Adrenal gland (tissue), 9 donors: ENCODE measurements at regions not wholly inside any gene's neighbourhood (a gene's known extent, or its start where the extent isn't known, plus 50 kb on each side); places are given as distances from the start of the nearest gene placed in this dataset.
"Not testable (repeated sequence)": the region's sequence is repeated elsewhere in the genome, so short reads cannot be mapped to it uniquely, and the experiment has no call there.

Source experiments
- DNase-seq, 7 donors: peaks; one replicate each; pipeline ENCODE4 v3.0.0-alpha.2; 2019 to 2020
- H3K27ac ChIP-seq, 5 donors: fragments of 200-600 bp; sonication (generic) in 4 of 5; 1 replicate in 3 of 5; 2 replicates in 2 of 5; pipeline versions ENCODE4 v1.5.1 to v1.8.0; 2016 to 2020; ENCODE audit warnings: mild to moderate bottlenecking in 1 of 5
- H3K27me3 ChIP-seq: fragments of 200-600 bp; 2 replicates; pipeline ENCODE4 v1.8.0; 2021
- H3K36me3 ChIP-seq, 2 donors: fragments of 200-600 bp; replicated peaks in 1 of 2; 1 replicate in 1 of 2; 2 replicates in 1 of 2; pipeline versions ENCODE4 v1.5.1 to v1.8.0; 2018 to 2022
- H3K4me1 ChIP-seq, 2 donors: fragments of 200-600 bp; replicated peaks in 1 of 2; 1 replicate in 1 of 2; 2 replicates in 1 of 2; pipeline versions ENCODE4 v1.5.1 to v1.8.0; 2018 to 2021
- H3K4me3 ChIP-seq, 4 donors: fragments of 200-600 bp; sonication (generic) in 3 of 4; one replicate each; pipeline ENCODE4 v1.5.1; 2016 to 2018
- H3K9me3 ChIP-seq, 3 donors: fragments of 200-600 bp; sonication (generic) in 1 of 3; replicated peaks in 1 of 3; 1 replicate in 2 of 3; 2 replicates in 1 of 3; pipeline versions ENCODE4 v1.5.1 to v1.8.0; 2016 to 2021
- POLR2A ChIP-seq, 2 donors: fragments of 450-650 bp; IDR thresholded peaks; one replicate each; pipeline ENCODE4 v1.6.1; 2017; ENCODE audit warnings: antibody characterized with exemption in 2 of 2, mild to moderate bottlenecking in 2 of 2, moderate library complexity in 1 of 2
- WGBS, 4 donors: extraction: QIAGEN DNeasy Blood & Tissue Kit in 2 of 4; methylation state at CpG; one replicate each; pipeline versions ENCODE4 v1.1.5 to v1.1.7; 2013 to 2017; 5-methylcytosine and 5-hydroxymethylcytosine counted together
- intact Hi-C, 2 donors: fragments of 100-400 bp; cut with DNase I; formaldehyde crosslinking; loops; one replicate each; pipeline versions ENCODE4 v1.14.1 to v1.15.0; 2022 to 2023
- TF ChIP-seq, protein P1 (sequence below), 6 experiments: fragments of 450-650 bp in 4 of 6; fragments of 200-600 bp in 2 of 6; sonication (generic) in 1 of 6; IDR thresholded peaks; 1 replicate in 5 of 6; 2 replicates in 1 of 6; pipeline versions ENCODE4 v1.5.1 to v1.8.0; 2016 to 2021; ENCODE audit warnings: antibody characterized with exemption in 6 of 6, mild to moderate bottlenecking in 2 of 6, moderate library complexity in 1 of 6
- donor health status: healthy with polysubstance abuse.
- donor health status: Bipolar disorder and iron deficiency.
- donor health status: DM: yes; HTN: yes; CAD: no.
- donor health status: DM: no; HTN: no; CAD: no.
- donor health status: DM: no; HTN: no; CAD: no.

DNA sequence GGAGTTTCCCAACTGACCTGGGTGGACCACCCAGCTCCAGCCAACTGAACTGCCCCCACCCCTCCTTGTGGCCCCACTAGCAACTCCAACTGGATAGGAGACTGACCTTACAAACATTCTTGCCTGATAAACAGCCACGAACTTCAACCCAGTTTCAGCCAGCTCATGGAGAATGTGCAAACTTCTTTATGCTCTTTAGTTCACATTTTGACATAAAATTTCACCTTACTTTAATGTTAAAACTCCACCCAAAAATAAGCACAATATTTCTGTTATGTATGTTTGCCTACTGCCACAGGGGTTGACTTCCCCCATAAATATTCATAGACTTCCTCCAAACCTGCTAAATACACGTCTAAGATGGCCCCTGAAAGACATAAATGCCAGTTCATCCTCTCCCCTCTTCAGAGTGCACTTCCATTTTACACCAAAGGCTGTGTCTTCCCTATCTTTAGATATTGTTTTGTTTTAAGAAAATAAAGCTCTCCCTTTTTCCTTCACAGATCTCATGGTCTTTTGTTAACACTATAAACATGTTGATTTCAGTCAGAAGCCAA is 643.7 kb downstream of the EPM2A start:
- Histone ChIP-seq H3K27ac (no peak overlapping the region), H3K27me3 (no peaks in the 10 kb centered on the region), H3K36me3 (no peaks in the 10 kb centered on the region), H3K9me3 (no peaks in the 10 kb centered on the region), H3K4me1 (no peaks in the 10 kb centered on the region), H3K4me3 (no peak overlapping the region)
- 59 to 76% (median 69%) methylated on average over 2 of the region's 2 CpGs for WGBS, 4 donors
- intact Hi-C loops: no loop called here
- DNase-seq: no peak
- TF ChIP-seq, protein P1, sequence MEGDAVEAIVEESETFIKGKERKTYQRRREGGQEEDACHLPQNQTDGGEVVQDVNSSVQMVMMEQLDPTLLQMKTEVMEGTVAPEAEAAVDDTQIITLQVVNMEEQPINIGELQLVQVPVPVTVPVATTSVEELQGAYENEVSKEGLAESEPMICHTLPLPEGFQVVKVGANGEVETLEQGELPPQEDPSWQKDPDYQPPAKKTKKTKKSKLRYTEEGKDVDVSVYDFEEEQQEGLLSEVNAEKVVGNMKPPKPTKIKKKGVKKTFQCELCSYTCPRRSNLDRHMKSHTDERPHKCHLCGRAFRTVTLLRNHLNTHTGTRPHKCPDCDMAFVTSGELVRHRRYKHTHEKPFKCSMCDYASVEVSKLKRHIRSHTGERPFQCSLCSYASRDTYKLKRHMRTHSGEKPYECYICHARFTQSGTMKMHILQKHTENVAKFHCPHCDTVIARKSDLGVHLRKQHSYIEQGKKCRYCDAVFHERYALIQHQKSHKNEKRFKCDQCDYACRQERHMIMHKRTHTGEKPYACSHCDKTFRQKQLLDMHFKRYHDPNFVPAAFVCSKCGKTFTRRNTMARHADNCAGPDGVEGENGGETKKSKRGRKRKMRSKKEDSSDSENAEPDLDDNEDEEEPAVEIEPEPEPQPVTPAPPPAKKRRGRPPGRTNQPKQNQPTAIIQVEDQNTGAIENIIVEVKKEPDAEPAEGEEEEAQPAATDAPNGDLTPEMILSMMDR (IDR thresholded peaks at IDR 0.05): no peak
- no peak for TF ChIP-seq POLR2A (IDR thresholded peaks at IDR 0.05)

DNA sequence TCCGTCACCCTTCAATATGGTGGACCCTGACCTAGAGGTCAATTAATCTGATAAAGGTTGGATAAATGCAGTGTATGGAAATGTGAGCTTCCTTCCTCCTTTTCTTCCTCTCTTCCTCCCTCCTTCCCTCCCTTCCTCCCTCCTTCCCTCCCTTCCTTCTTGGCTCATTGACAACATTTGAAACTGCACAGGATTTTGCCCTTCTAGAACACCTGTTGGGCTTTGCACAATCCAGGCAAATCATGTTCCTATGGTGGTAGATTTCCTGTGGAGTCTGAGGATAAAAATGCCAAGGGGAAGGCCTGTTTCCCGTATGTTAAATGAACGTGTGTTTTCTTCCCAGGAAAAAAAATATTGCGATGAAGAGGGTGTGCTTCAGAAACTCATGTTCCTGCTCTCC is 642.8 kb downstream of the EPM2A start:
- no peaks in the 10 kb centered on the region for H3K36me3 ChIP-seq

DNA sequence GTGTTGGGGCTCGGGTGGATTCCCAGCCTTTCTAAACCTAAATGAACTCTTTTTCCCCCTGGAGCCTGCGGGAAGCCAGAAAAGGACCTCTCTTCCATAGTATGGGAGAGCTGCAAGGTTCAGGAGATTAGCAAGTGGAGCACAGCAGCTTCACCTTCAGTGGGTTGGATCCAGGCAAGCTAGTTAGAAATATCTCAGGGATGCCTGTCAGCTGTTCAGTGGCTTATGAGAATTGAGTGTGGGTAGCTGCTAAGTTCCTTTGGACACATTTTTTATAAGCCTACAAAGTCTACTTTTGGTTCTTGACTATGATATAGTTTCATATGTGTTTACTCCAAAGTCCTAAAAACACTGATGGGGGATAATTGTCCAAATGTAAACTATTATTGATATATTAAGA is 642.1 kb downstream of the EPM2A start:
- no peak overlapping the region for H3K27ac ChIP-seq

More for the DNA sequence above, 642.8 kb downstream of the EPM2A start:
- no peak overlapping the region for H3K4me3 ChIP-seq
- intact Hi-C loops: no loop called here
- TF ChIP-seq, protein P1 (IDR thresholded peaks at IDR 0.05): no peak
- TF ChIP-seq POLR2A (IDR thresholded peaks at IDR 0.05): no peak
- no peaks in the 10 kb centered on the region for H3K27me3 ChIP-seq
- DNase-seq: no peak
- H3K27ac ChIP-seq: no peak overlapping the region
- no peaks in the 10 kb centered on the region for H3K4me1 ChIP-seq
- no peaks in the 10 kb centered on the region for H3K9me3 ChIP-seq
- 78 to 83% (median 80%) methylated on average over 4 of the region's 4 CpGs for WGBS, 4 donors

DNA sequence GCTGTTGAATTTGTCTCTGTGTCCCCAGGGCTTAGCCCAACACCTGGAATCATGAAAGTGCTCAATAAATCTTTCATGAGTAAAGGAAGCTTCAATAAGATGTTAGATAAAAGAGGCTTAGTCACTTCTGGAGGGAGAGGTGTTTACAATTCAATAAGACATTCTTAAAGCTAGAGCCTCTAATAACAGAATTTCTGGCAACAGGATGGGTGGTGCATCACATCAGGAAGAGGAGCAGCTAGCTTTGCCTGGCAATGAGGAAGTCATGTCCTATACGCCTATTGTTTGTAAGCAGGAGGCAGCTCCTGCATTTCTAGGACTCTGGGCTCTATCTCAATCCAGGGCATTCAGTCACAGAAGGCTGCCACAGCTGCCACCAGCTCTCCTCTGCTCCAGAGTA is 638.5 kb downstream of the EPM2A start:
- Histone ChIP-seq H3K4me3 (no peak overlapping the region), H3K9me3 (no peaks in the 10 kb centered on the region), H3K36me3 (no peaks in the 10 kb centered on the region), H3K4me1 (no peaks in the 10 kb centered on the region), H3K27ac (no peak overlapping the region), H3K27me3 (no peaks in the 10 kb centered on the region)
- intact Hi-C loops: no loop called here
- no peak for TF ChIP-seq POLR2A (IDR thresholded peaks at IDR 0.05)
- TF ChIP-seq, protein P1 (IDR thresholded peaks at IDR 0.05): no peak
- DNase-seq: no peak
- 74 to 86% (median 80%) methylated on average over 1 of the region's 1 CpG for WGBS, 4 donors

More for the DNA sequence above, 642.1 kb downstream of the EPM2A start:
- Histone ChIP-seq H3K36me3 (no peaks in the 10 kb centered on the region), H3K9me3 (no peaks in the 10 kb centered on the region), H3K4me3 (no peak overlapping the region), H3K27me3 (no peaks in the 10 kb centered on the region), H3K4me1 (no peaks in the 10 kb centered on the region)
- no peak for DNase-seq
- intact Hi-C loops: no loop called here
- no peak for TF ChIP-seq POLR2A (IDR thresholded peaks at IDR 0.05)
- TF ChIP-seq, protein P1 (IDR thresholded peaks at IDR 0.05): no peak
- WGBS, 4 donors: 78 to 95% (median 82%) methylated on average over 2 of the region's 2 CpGs

DNA sequence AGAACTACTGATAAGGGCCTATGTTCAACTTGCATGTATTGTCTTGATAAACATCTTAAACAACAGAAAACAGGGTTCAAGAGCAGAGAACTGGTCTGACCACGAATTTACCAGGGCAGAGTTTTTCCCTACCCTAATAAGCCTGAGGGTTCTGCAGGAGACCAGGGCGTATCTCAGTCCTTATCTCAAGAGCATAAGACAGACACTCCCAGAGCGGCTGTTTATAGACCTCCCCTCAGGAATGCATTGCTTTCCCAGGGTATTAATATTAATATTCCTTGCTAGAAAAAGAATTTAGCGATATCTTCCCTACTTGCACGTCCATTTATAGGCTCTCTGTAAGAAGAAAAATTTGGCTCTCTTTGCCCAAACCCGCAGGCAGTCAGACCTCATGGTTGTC is 637.2 kb downstream of the EPM2A start:
- H3K9me3 ChIP-seq, H3K4me1 ChIP-seq, H3K27ac ChIP-seq, DNase-seq, intact Hi-C loops, H3K36me3 ChIP-seq, H3K27me3 ChIP-seq, H3K4me3 ChIP-seq: not testable (repeated sequence)
- 68 to 78% (median 76%) methylated on average over 6 of the region's 6 CpGs for WGBS, 4 donors
